ENCODE measurements at regions not wholly inside any gene's neighbourhood (a gene's known extent, or its start where the extent isn't known, plus 50 kb on each side); places are given as distances from the start of the nearest gene placed in this dataset.

- no peaks in the 10 kb centered on the region for H3K4me1 ChIP-seq (ENCODE audit: control insufficient read depth, insufficient read depth, low read length)
- no peak overlapping the region for H3K27ac ChIP-seq (ENCODE audit: low read depth, low read length)
- H3K27me3 ChIP-seq (ENCODE audit: control insufficient read depth, insufficient read depth, low read length), result no peaks in the 10 kb centered on the region
- no peak overlapping the region for H3K4me3 ChIP-seq (ENCODE audit: low read length)
- H3K36me3 ChIP-seq (ENCODE audit: control insufficient read depth, insufficient read depth, low read length), result no peaks in the 10 kb centered on the region
- H3K9ac ChIP-seq (ENCODE audit: low read length), result no peak overlapping the region
These were observed 78.5 kb upstream of the ANK2 start for GRCh38 chr4:112970903-112971302.

GRCh38 chr4:112973750-112974251, 75.7 kb upstream of the ANK2 start:
- H3K27ac ChIP-seq (ENCODE audit: low read depth, low read length), result no peak overlapping the region
- H3K36me3 ChIP-seq (ENCODE audit: control insufficient read depth, insufficient read depth, low read length), result no peaks in the 10 kb centered on the region
- no peaks in the 10 kb centered on the region for H3K4me1 ChIP-seq (ENCODE audit: control insufficient read depth, insufficient read depth, low read length)
- H3K4me3 ChIP-seq (ENCODE audit: low read length), result no peak overlapping the region
- no peak overlapping the region for H3K9ac ChIP-seq (ENCODE audit: low read length)
- H3K27me3 ChIP-seq (ENCODE audit: control insufficient read depth, insufficient read depth, low read length), result no peaks in the 10 kb centered on the region

GRCh38 chr4:112975567-112976355, 73.7 kb upstream of the ANK2 start:
- no peaks in the 10 kb centered on the region for H3K36me3 ChIP-seq (ENCODE audit: control insufficient read depth, insufficient read depth, low read length)
- H3K9ac ChIP-seq (ENCODE audit: low read length), result no peak overlapping the region
- H3K27ac ChIP-seq (ENCODE audit: low read depth, low read length), result no peak overlapping the region
- no peaks in the 10 kb centered on the region for H3K4me1 ChIP-seq (ENCODE audit: control insufficient read depth, insufficient read depth, low read length)
- no peak overlapping the region for H3K4me3 ChIP-seq (ENCODE audit: low read length)
- H3K27me3 ChIP-seq (ENCODE audit: control insufficient read depth, insufficient read depth, low read length), result no peaks in the 10 kb centered on the region

GRCh38 chr4:112978691-112979472, 70.6 kb upstream of the ANK2 start:
- no peaks in the 10 kb centered on the region for H3K4me1 ChIP-seq (ENCODE audit: control insufficient read depth, insufficient read depth, low read length)
- H3K9ac ChIP-seq (ENCODE audit: low read length), result no peak overlapping the region
- H3K27me3 ChIP-seq (ENCODE audit: control insufficient read depth, insufficient read depth, low read length), result no peaks in the 10 kb centered on the region
- H3K4me3 ChIP-seq (ENCODE audit: low read length), result no peak overlapping the region
- H3K27ac ChIP-seq (ENCODE audit: low read depth, low read length), result no peak overlapping the region
- no peaks in the 10 kb centered on the region for H3K36me3 ChIP-seq (ENCODE audit: control insufficient read depth, insufficient read depth, low read length)

GRCh38 chr4:112979881-112980421, 69.5 kb upstream of the ANK2 start:
- H3K9ac ChIP-seq (ENCODE audit: low read length), result no peak overlapping the region
- H3K4me1 ChIP-seq (ENCODE audit: control insufficient read depth, insufficient read depth, low read length), result no peaks in the 10 kb centered on the region
- H3K4me3 ChIP-seq (ENCODE audit: low read length), result no peak overlapping the region
- no peak overlapping the region for H3K27ac ChIP-seq (ENCODE audit: low read depth, low read length)
- H3K36me3 ChIP-seq (ENCODE audit: control insufficient read depth, insufficient read depth, low read length), result no peaks in the 10 kb centered on the region
- H3K27me3 ChIP-seq (ENCODE audit: control insufficient read depth, insufficient read depth, low read length), result no peaks in the 10 kb centered on the region

GRCh38 chr4:112982680-112983079, 66.8 kb upstream of the ANK2 start:
- H3K27ac ChIP-seq (ENCODE audit: low read depth, low read length), result no peak overlapping the region

GRCh38 chr4:112994732-112995464, 54.6 kb upstream of the ANK2 start:
- Histone ChIP-seq H3K9ac (ENCODE audit: low read length) (no peak overlapping the region), H3K27me3 (ENCODE audit: control insufficient read depth, insufficient read depth, low read length) (no peaks in the 10 kb centered on the region), H3K4me3 (ENCODE audit: low read length) (no peak overlapping the region), H3K36me3 (ENCODE audit: control insufficient read depth, insufficient read depth, low read length) (no peaks in the 10 kb centered on the region), H3K4me1 (ENCODE audit: control insufficient read depth, insufficient read depth, low read length) (no peaks in the 10 kb centered on the region), H3K27ac (ENCODE audit: low read depth, low read length) (no peak overlapping the region)

More at GRCh38 chr4:112982680-112983079, 66.8 kb upstream of the ANK2 start:
- Histone ChIP-seq H3K9ac (ENCODE audit: low read length) (no peak overlapping the region), H3K4me3 (ENCODE audit: low read length) (no peak overlapping the region), H3K36me3 (ENCODE audit: control insufficient read depth, insufficient read depth, low read length) (no peaks in the 10 kb centered on the region), H3K27me3 (ENCODE audit: control insufficient read depth, insufficient read depth, low read length) (no peaks in the 10 kb centered on the region), H3K4me1 (ENCODE audit: control insufficient read depth, insufficient read depth, low read length) (no peaks in the 10 kb centered on the region)

All from rectal smooth muscle tissue (tissue), 1 donor.